ENCODE measurements at regions not wholly inside any gene's neighbourhood (a gene's known extent, or its start where the extent isn't known, plus 50 kb on each side); places are given as distances from the start of the nearest gene placed in this dataset.

DNA sequence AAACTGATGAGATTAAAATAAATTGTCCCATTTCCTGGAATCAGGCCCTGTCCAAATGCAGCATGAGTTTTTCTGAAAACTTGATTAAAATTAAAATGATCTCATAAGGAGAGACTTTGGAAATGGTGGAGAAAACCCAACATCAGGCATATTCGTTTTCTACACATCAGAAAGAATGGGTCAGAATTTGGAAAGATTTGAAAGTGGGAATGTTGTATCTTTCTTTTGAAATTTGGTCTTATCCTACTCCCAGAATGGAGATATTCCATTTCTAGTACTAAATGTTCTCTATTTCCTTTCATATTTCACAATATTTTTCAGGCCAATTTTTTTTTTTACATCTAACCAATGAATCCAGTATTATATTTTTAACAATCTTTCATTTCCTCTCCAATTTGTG, 223.9 kb upstream of the RXFP2 start (continued):
- no peak for TF ChIP-seq EP300 (IDR thresholded peaks at IDR 0.05; ENCODE audit: borderline replicate concordance in 1 of 2, low read depth in 2 of 2, low read length in 2 of 2)
- no peak for TF ChIP-seq FOSL1 (IDR thresholded peaks at IDR 0.05; ENCODE audit: insufficient read depth, low read depth, low read length)
- TF ChIP-seq GABPA (IDR thresholded peaks at IDR 0.05; ENCODE audit: borderline replicate concordance, insufficient read depth, low read length): no peak
- no peak for TF ChIP-seq RXRA (IDR thresholded peaks at IDR 0.05; ENCODE audit: insufficient read depth, low read depth, low read length)
- TF ChIP-seq CBX8 (IDR thresholded peaks at IDR 0.05; ENCODE audit: borderline replicate concordance, low read depth, low read length): no peak
- no peak for TF ChIP-seq SIN3A (conservative IDR thresholded peaks at IDR 0.05 in 1 of 2, IDR thresholded peaks at IDR 0.05 in 1 of 2; ENCODE audit: low read depth in 1 of 2, low read length in 2 of 2)
- TF ChIP-seq CEBPB (IDR thresholded peaks at IDR 0.05; ENCODE audit: low read depth, low read length): no peak
